CD4-positive, alpha-beta T cell treated with Interleukin-15 for 4 hours (primary cell): ENCODE measurements at regions not wholly inside any gene's neighbourhood (a gene's known extent, or its start where the extent isn't known, plus 50 kb on each side); places are given as distances from the start of the nearest gene placed in this dataset.

Source experiments
- DNase-seq: peaks from one replicate; pipeline ENCODE4 v3.0.0-alpha.2; 2020; ENCODE audit warnings: low spot score

DNA sequence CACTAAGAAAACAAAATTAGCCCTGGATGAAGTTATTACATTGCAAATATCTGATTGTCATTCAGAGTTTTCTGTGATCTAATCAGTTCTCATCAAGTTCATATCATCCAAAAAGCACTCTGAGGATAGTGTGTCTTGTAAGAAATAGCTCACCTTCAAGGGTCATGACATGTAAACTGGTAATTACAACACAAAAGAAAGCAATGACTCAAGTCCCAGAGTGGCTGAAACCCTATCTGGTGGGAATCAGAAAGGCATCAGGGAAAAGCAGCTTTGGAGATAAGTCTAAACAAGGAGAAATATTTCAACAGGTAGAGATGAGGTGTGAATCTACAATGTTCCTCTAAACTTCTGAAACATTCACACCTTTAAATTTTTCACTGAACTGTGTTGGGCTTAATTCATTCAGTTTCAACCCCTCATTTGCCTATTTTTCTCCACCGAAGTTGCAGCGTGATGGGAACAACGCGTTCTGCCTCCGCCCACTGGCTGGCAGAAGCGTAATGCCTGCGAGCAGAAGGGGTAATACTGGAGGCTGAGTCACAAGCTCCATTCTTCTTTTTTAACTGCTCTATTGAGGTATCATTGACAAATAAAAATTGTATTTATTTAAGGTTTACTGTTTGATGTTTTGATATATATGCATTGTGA is 155.2 kb upstream of the IPO5 start:
- no peak for DNase-seq

GRCh38 chr13:97798836-97799235 is 154.6 kb upstream of the IPO5 start:
- DNase-seq, result no peak

GRCh38 chr13:97802213-97802612 is 151.3 kb upstream of the IPO5 start:
- no peak for DNase-seq

GRCh38 chr13:97809576-97809975 is 143.9 kb upstream of the IPO5 start:
- DNase-seq, result no peak

DNA sequence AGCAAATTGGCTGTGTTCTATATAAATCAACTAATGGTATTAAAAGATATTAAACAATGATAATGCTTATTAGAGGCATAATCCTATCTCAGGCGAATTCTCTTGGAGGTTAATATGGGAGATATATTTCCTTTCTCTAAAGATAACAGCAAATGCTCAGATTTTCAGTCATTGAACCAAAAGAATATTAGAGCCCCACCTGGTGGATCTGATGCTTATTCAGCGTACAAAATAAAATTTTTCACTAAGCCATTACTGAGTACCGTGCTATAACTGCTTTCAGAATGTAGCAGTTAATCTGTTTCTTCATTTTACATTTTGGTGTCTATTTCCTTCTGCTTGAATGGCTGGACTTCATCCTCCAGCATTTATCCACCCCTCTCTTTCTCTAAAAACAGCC is 143.3 kb upstream of the IPO5 start:
- no peak for DNase-seq

- no peak for DNase-seq
Observed at GRCh38 chr13:97822377-97822776, 131.1 kb upstream of the IPO5 start.

GRCh38 chr13:97826421-97827012 is 127.0 kb upstream of the IPO5 start:
- no peak for DNase-seq

DNA sequence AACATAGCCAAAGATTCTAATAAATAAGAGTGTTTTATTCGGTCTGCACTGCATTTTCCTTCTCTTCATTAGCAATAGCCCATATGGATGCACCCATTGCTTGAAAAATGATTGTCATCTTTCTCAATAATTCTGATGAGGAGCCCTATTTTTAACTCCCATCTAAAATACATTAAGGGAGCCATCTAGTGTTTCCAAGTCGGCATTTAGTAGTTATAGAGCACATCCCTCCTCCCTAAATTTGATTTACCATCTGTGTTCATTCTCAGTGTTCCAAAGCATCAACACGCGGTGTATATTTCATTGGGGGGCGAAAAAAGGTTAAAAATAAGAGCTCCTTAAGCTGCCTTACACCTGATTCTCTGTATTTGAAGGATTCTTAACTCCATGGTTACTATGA is 119.2 kb upstream of the IPO5 start:
- DNase-seq, result no peak

- DNase-seq, result no peak
Observed at GRCh38 chr13:97843189-97843588, 110.3 kb upstream of the IPO5 start.

DNA sequence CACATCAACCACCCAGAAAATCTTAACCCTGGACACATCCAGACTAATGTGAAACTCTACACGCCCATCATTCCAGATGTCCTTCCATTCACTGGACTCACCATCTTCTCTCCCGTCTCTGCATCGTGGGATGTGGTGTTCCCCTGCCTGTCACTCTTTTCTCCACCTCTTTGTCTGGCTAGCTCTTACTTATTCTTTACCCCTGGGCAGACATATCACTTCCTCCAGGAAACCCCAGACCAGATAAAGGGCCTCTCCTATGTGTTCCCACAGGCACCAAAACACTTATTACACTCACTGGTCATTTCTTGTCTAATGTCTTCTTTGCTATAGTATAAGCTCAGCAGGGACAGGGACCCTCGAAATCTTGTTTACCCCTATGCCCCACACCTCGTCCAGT is 109.3 kb upstream of the IPO5 start:
- DNase-seq, result no peak

DNA sequence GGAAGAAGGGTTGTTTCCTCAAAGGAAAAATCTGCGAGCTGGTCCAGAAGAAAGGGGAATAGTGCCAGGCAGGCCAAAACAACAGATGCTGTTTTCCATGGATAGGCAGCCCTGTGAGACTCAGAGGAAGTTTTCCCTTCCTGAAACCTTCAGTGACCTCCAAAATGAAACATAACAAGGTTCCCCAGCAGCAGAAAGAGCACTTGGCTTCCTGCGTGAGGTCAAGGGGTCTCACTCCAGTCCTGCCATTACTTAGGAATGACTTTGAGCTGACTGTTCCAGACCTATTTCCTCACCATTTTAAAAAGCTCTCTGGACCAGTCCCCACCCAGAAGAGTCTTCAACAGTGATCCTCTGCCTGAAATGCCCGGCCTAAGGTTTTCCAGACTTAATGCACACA is 104.6 kb upstream of the IPO5 start:
- DNase-seq, result no peak

DNA sequence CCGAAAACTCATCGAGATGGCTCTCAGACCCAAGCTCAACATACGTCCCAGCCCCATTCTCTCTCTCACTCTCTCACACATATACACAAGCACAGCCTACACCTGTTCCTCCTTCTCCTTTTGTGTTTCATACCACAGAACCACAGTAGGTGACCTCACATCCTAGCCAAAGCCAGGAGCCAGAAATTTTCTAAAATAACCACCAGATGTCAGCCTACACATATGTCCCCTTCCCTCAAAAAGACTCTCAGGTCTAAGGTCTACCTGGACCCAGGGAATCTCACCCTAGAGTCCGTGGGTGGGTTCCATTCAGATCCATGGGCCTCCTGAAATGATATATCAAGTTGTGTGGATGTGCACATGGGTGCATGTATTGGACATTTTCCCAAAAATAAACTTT is 104.2 kb upstream of the IPO5 start:
- no peak for DNase-seq

DNA sequence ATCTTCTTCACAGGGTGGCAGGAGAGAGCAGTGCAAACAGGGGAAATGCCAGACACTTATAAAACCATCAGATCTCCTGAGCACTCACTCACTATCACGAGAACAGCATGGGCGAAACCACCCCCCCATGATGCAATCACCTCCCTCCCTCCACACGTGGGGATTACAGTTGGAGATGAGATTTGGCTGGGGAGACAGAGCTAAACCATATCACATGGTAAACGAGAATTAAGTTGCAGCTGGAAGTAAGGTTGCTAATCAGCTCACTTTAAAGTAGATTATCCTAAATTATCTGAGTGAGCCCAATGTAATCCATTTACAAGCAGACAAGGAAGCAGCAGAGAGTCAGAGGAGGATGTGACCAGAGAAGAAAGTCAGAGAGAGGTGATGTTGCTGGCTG is 102.2 kb upstream of the IPO5 start:
- no peak for DNase-seq

DNA sequence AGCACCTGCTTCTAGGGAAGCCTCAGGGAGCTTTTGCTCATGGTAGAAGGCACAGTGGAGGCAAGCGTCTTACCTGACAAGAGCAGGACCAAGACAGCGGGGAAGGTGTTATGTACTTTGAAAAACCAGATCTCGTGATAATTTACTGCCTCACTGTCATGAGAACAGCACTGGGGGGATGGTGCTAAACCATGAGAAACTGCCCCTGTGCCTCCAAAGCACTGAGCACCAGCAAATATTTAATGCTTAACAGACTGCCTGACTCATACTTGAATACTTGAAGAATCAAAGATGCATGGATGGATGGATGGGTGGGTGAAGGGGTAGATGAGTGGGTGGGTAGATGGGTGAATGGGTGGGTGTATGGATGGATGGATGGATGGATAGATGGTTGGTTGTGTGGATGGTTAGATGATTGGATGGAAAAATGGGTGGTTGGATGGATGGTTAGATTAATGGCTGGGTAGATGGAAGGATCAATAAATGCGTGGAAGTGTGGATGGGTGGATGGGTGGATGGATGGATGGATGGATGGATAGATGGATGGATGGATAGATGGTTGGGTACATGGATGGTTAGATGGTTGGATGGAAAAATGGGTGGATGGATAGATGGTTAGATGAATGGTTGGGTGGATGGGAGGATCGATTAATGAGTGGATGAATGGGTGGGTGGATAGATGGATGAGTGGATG is 101.1 kb upstream of the IPO5 start:
- no peak for DNase-seq

DNA sequence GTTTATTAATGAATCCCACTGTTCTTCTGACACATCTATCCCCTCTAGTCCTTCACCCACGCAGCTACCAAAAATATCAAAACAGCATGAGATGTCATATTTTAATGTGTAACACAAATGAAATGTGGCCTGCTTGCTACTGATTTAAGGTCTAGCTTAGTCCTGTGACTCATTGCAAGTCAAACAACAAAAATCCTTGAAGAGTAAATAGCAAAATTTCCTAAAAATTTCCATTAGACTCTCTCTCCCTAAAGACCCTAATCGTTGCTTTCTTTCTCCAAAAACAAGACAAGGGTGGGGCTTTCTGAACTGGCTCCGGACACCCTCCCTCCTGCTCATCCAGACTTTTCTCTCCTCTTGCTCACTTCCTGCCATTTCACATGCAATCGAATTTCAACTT is 99.9 kb upstream of the IPO5 start:
- DNase-seq, result no peak

DNA sequence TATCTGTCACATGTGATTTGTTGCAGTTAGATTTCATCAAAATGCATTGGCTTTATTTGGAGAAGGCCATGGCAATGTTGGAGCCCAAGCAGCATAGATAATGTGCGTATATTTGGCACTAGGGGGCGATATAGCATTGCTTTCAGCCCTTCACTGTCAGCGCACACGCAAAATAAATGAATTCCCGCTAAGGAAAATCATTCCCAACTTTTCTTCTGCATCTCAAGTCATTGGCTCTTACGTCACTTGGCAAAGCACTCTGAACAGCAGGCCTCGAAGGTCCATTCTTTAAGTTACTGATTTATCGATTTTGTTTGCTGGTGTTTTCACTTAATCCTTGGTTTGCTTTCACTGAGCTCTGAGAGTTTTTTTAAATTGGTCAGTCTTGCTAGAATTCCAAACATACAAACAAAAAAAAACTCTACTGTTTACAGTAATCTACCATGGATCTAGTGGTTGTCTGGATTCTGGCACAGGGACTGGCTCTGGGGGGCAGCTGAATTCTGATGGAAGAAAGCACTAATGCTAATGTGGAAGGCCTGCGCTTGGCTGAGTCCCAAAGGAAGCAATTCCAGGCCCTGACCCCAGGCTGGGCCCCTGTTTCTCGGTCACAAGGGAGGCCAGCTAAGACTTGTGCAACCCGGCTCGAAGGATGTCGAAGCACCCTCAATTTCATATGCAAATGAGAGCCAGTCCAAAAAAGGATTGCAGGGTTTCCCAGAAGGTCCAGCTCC is 97.7 kb upstream of the IPO5 start:
- peak; percentile 28 for DNase-seq

DNA sequence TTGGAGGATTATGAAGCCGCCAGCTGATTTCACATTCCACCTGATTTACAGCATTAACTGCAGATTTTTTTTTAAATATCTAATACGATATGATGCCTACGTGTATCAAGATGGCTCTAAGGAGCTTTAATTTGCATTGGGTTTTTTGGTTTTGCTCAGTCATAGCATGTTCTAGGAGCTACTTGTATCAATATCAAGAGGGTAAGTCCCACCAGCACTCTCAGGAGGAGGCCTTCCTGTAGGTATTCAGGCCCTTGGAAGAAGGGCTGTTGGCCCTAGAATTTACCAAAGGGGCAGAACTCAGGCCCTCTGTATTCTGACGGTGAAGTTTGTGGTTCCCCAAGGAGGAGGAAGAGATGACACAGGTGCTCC is 97.2 kb upstream of the IPO5 start:
- no peak for DNase-seq

GRCh38 chr13:97858161-97858560 is 95.3 kb upstream of the IPO5 start:
- DNase-seq, result no peak

GRCh38 chr13:97866346-97866745 is 87.1 kb upstream of the IPO5 start:
- no peak for DNase-seq

DNA sequence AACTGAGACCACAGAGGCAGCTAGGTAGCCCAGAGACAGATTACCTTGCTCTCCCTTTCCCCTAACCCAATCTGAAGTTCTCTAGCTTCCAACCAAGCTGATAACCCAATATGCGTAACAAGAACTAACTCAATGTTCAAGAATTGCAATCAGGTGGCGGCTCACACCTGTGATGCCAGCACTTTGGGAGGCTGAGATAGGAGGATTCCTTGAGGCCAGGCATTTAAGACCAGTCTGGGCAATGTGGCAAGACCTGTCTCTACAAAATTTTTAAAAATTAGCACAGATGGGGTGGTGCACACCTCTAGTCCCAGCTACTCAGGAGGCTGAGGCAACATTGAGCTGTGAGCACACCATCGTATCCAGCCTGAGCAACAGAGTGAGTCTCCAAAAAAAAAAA is 86.7 kb upstream of the IPO5 start:
- no peak for DNase-seq

DNA sequence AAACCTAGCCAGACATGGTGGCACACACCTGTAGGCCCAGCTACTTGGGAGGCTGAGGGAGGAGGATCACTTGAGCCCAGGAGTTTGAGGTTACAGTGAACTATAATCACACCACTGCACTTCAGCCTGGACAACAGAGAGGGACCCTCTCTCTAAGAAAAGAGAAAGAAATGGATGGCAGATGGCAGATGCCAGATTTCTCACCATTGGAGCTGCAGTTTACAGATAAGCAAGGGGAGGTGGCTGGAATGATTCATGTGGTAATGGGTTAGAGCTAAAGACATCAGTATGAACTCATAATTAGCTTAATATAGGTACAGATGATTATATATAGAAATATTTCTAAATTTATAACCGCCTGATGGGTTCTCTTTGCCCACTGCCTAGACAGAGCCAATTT is 80.1 kb upstream of the IPO5 start:
- DNase-seq, result no peak

DNA sequence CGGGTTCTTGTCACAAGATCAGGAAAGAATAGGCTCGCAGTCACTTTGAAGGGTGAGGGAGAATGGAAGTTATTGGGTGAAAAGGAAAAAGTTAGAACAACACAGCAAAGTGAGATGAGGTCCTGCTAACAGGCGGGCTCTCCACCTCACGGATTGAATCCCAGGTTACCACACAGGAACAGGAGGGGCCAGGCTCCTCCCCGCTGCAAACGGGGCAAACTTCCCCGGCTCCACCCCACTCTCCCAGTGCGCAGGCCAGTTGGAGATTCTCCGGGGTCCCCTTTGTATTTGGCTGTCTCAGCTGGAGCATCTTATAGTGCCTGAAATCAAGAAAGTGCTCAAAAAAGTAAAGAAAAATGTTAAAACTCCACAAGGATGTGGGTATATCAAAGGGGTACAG is 78.3 kb upstream of the IPO5 start:
- no peak for DNase-seq

GRCh38 chr13:97875911-97876310 is 77.6 kb upstream of the IPO5 start:
- no peak for DNase-seq
